ENCODE measurements at regions not wholly inside any gene's neighbourhood (a gene's known extent, or its start where the extent isn't known, plus 50 kb on each side); places are given as distances from the start of the nearest gene placed in this dataset.

- no peak for DNase-seq (ENCODE audit: low read depth)
These were observed 820.2 kb downstream of the TRIB2 start for GRCh38 chr2:13536941-13537340.

- DNase-seq (ENCODE audit: low read depth) = no peak
These were observed 821.1 kb downstream of the TRIB2 start for GRCh38 chr2:13537771-13538349.

GRCh38 chr2:13539296-13539695, 822.6 kb downstream of the TRIB2 start:
- no peak for DNase-seq (ENCODE audit: low read depth)

- no peak for DNase-seq (ENCODE audit: low read depth)
These were observed 825.3 kb downstream of the TRIB2 start for GRCh38 chr2:13542061-13542460.

- DNase-seq (ENCODE audit: low read depth) = no peak
These were observed 825.9 kb downstream of the TRIB2 start for GRCh38 chr2:13542642-13543041.

- DNase-seq (ENCODE audit: low read depth) = no peak
These were observed 826.8 kb downstream of the TRIB2 start for GRCh38 chr2:13543550-13543949.

- no peak for DNase-seq (ENCODE audit: low read depth)
These were observed 828.6 kb downstream of the TRIB2 start for GRCh38 chr2:13545320-13545719.

- no peak for DNase-seq (ENCODE audit: low read depth)
These were observed 829.4 kb downstream of the TRIB2 start for GRCh38 chr2:13546131-13546530.

GRCh38 chr2:13550285-13551231, 833.8 kb downstream of the TRIB2 start:
- no peak for DNase-seq (ENCODE audit: low read depth)

- no peak for DNase-seq (ENCODE audit: low read depth)
These were observed 841.6 kb downstream of the TRIB2 start for GRCh38 chr2:13558368-13558767.

- DNase-seq (ENCODE audit: low read depth) = no peak
These were observed 843.6 kb downstream of the TRIB2 start for GRCh38 chr2:13560322-13560721.

- no peak for DNase-seq (ENCODE audit: low read depth)
These were observed 855.7 kb downstream of the TRIB2 start for GRCh38 chr2:13572466-13572865.

- DNase-seq (ENCODE audit: low read depth) = no peak
These were observed 858.1 kb downstream of the TRIB2 start for GRCh38 chr2:13574831-13575230.

GRCh38 chr2:13576406-13577036, 859.8 kb downstream of the TRIB2 start:
- DNase-seq (ENCODE audit: low read depth) = no peak

GRCh38 chr2:13578547-13578946, 861.8 kb downstream of the TRIB2 start:
- DNase-seq (ENCODE audit: low read depth) = no peak

GRCh38 chr2:13581471-13581870, 864.7 kb downstream of the TRIB2 start:
- no peak for DNase-seq (ENCODE audit: low read depth)

GRCh38 chr2:13583609-13584008, 866.9 kb downstream of the TRIB2 start:
- DNase-seq (ENCODE audit: low read depth) = no peak

GRCh38 chr2:13584020-13584419, 867.3 kb downstream of the TRIB2 start:
- no peak for DNase-seq (ENCODE audit: low read depth)

- DNase-seq (ENCODE audit: low read depth) = no peak
These were observed 869.0 kb downstream of the TRIB2 start for GRCh38 chr2:13585732-13586131.

GRCh38 chr2:13596233-13596632, 879.5 kb downstream of the TRIB2 start:
- DNase-seq (ENCODE audit: low read depth) = no peak

GRCh38 chr2:13597176-13597575, 880.4 kb downstream of the TRIB2 start:
- no peak for DNase-seq (ENCODE audit: low read depth)

GRCh38 chr2:13601506-13601905, 884.8 kb downstream of the TRIB2 start:
- DNase-seq (ENCODE audit: low read depth) = no peak
